Nephron (organoid): ENCODE measurements at regions not wholly inside any gene's neighbourhood (a gene's known extent, or its start where the extent isn't known, plus 50 kb on each side); places are given as distances from the start of the nearest gene placed in this dataset.
A peak's percentile ranks its signal among the peaks of the same experiment; 100 is the strongest.

Experiments used
- H3K27ac Mint-ChIP-seq, 3 experiments: 2 replicates each; pipeline ENCODE4 v1.8.0; 2020; ENCODE audit warnings: mixed read lengths in 3 of 3, mild to moderate bottlenecking in 2 of 3, moderate library complexity in 1 of 3
- H3K27me3 Mint-ChIP-seq: 2 replicates; pipeline ENCODE4 v1.8.0; 2021; ENCODE audit warnings: low read depth, mild to moderate bottlenecking, moderate library complexity, mixed read lengths
- H3K36me3 Mint-ChIP-seq: 2 replicates; pipeline ENCODE4 v1.8.0; 2020; ENCODE audit warnings: low read depth, mixed read lengths
- H3K4me1 Mint-ChIP-seq: 2 replicates; pipeline ENCODE4 v1.8.0; 2020; ENCODE audit warnings: mixed read lengths
- H3K4me3 Mint-ChIP-seq, 3 experiments: 2 replicates each; pipeline ENCODE4 v1.8.0; 2020; ENCODE audit warnings: mild to moderate bottlenecking in 3 of 3, mixed read lengths in 3 of 3, moderate library complexity in 2 of 3
- H3K9me3 Mint-ChIP-seq: 2 replicates; pipeline ENCODE4 v1.8.0; 2020; ENCODE audit warnings: mixed read lengths
- CTCF ChIP-seq, 3 experiments: fragments of 200-600 bp; sonication (generic); IDR thresholded peaks; one replicate each; pipeline ENCODE4 v1.5.0; 2021; ENCODE audit warnings: antibody characterized with exemption in 3 of 3; ENCODE audit not compliant: unreplicated experiment in 3 of 3

GRCh38 chr15:67991706-67992105, 62.4 kb upstream of the PIAS1 start:
- Mint-ChIP-seq H3K4me3 (no peak overlapping the region), H3K36me3 (no peaks in the 10 kb centered on the region), H3K27ac (no peak overlapping the region), H3K4me1 (peaks cover 5% of the 10 kb centered on the region), H3K9me3 (no peaks in the 10 kb centered on the region), H3K27me3 (peaks cover 11% of the 10 kb centered on the region)
- no peak for TF ChIP-seq CTCF (IDR thresholded peaks at IDR 0.05; ENCODE audit: unreplicated experiment in 3 of 3)

- Mint-ChIP-seq H3K27me3 (peaks cover 11% of the 10 kb centered on the region), H3K4me1 (peaks cover 5% of the 10 kb centered on the region), H3K9me3 (no peaks in the 10 kb centered on the region), H3K36me3 (no peaks in the 10 kb centered on the region), H3K27ac (no peak overlapping the region), H3K4me3 (no peak overlapping the region)
- no peak for TF ChIP-seq CTCF (IDR thresholded peaks at IDR 0.05; ENCODE audit: unreplicated experiment in 3 of 3)
These were observed 61.7 kb upstream of the PIAS1 start for GRCh38 chr15:67992411-67992810.

- Mint-ChIP-seq H3K4me1 (peaks cover 6% of the 10 kb centered on the region), H3K4me3 (no peak overlapping the region), H3K36me3 (no peaks in the 10 kb centered on the region), H3K9me3 (no peaks in the 10 kb centered on the region), H3K27ac (no peak overlapping the region), H3K27me3 (peaks cover 11% of the 10 kb centered on the region)
- no peak for TF ChIP-seq CTCF (IDR thresholded peaks at IDR 0.05; ENCODE audit: unreplicated experiment in 3 of 3)
These were observed 61.3 kb upstream of the PIAS1 start for GRCh38 chr15:67992834-67993233.

- peaks cover 23% of the 10 kb centered on the region for H3K4me1 Mint-ChIP-seq
- TF ChIP-seq CTCF (IDR thresholded peaks at IDR 0.05; ENCODE audit: unreplicated experiment in 3 of 3) = no peak
These were observed 56.1 kb upstream of the PIAS1 start for GRCh38 chr15:67997996-67998395.

GRCh38 chr15:67998599-67999133, 55.4 kb upstream of the PIAS1 start:
- no peaks in the 10 kb centered on the region for H3K36me3 Mint-ChIP-seq
- H3K4me3 Mint-ChIP-seq = no peak overlapping the region
- peak overlapping the region in 1 of 3 experiments; percentile 28 for H3K27ac Mint-ChIP-seq
- no peaks in the 10 kb centered on the region for H3K9me3 Mint-ChIP-seq
- H3K27me3 Mint-ChIP-seq = peaks cover 7% of the 10 kb centered on the region
- H3K4me1 Mint-ChIP-seq = peaks cover 23% of the 10 kb centered on the region
- TF ChIP-seq CTCF (IDR thresholded peaks at IDR 0.05; ENCODE audit: unreplicated experiment in 3 of 3) = no peak

More at GRCh38 chr15:67997996-67998395, 56.1 kb upstream of the PIAS1 start:
- Mint-ChIP-seq H3K36me3 (no peaks in the 10 kb centered on the region), H3K27me3 (peaks cover 7% of the 10 kb centered on the region), H3K27ac (no peak overlapping the region), H3K9me3 (no peaks in the 10 kb centered on the region), H3K4me3 (no peak overlapping the region)

- H3K9me3 Mint-ChIP-seq = no peaks in the 10 kb centered on the region
- peak overlapping the region in 1 of 3 experiments; percentile 30 for H3K27ac Mint-ChIP-seq
- no peak overlapping the region for H3K4me3 Mint-ChIP-seq
- TF ChIP-seq CTCF (IDR thresholded peaks at IDR 0.05; ENCODE audit: unreplicated experiment in 3 of 3) = no peak
- peaks cover 23% of the 10 kb centered on the region for H3K4me1 Mint-ChIP-seq
- no peaks in the 10 kb centered on the region for H3K36me3 Mint-ChIP-seq
- H3K27me3 Mint-ChIP-seq = peaks cover 7% of the 10 kb centered on the region
These were observed 54.6 kb upstream of the PIAS1 start for GRCh38 chr15:67999320-68000100.
